Eye (tissue), 1 donor: ENCODE measurements at regions not wholly inside any gene's neighbourhood (a gene's known extent, or its start where the extent isn't known, plus 50 kb on each side); places are given as distances from the start of the nearest gene placed in this dataset.

Experiments
- DNase-seq: peaks from one replicate; pipeline ENCODE4 v3.0.0-alpha.2; 2015

DNA sequence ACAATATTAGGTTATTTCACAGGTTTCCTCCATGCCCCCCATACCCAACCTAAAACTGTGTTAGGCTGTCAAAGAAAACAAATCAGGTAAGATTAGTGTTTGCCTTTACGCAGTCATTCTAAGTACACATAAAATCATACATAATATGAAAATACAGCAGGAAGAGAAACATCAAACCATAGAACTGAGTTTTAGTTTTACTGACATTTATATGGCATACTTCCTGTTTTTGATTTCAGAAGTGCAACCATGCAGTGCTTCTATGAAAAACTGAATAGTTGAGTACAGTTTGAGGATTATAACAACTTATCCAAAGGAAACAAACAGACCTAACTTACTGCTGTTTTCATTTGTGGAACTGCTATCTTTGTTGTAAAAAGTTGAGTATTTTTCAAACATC lies 91.3 kb downstream of the KCNRG start:
- DNase-seq = no peak

DNA sequence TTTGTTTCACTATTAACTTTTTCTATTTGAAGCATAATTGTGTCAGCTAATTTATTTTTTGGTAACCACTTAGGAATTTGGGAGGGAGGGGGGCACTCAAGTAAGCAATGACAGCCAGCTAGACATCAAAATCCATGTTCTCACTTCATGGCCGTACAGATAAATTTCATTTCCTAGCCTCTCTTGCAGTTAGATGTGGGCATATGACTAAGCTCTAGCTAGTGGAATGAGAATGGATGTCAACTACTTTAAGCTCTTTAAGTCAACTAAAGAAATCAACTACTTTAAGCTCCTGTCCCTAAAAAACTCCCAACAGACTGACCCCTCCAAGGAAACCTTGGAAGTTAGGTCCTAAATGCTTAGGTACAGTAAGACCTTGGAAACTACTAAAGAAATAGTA lies 92.0 kb downstream of the KCNRG start:
- no peak for DNase-seq

DNA sequence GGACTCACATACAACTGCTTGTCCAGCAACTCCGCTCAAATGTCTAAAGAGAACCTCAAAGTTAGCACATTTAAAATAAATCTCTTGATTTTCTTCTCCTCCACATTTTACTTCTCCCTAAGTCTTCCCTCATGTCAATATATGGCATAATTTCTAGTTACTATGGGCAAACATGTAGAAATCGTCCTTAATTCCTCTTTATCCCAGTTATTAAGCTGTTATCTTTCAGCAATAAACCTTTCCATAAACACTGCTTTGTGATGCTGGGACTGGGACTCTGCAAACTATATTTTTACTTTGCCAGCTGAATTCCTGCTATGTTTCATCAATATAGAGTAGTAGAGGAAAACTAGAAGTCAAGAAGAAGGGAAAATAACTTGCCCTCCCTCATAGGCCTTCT lies 99.7 kb downstream of the KCNRG start:
- DNase-seq = no peak

DNA sequence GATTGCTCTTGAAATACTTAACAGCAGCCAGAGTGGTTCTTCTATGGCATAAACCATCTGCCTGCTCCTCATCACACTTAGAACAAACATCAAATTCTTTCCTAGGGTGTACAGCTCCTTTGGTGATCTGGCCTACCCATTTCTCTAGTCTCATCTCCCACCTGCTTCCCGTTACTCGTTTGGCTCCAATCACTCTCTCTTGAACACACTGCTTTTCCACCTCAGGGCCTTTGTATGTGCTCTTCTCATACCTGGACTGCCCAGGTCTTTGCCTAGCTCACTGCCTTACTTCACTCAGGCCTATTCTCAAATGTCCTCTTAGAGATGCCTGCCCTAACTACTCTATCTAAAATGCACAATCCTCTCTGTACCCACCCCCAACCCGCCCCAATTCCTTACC lies 100.5 kb downstream of the KCNRG start:
- no peak for DNase-seq

DNA sequence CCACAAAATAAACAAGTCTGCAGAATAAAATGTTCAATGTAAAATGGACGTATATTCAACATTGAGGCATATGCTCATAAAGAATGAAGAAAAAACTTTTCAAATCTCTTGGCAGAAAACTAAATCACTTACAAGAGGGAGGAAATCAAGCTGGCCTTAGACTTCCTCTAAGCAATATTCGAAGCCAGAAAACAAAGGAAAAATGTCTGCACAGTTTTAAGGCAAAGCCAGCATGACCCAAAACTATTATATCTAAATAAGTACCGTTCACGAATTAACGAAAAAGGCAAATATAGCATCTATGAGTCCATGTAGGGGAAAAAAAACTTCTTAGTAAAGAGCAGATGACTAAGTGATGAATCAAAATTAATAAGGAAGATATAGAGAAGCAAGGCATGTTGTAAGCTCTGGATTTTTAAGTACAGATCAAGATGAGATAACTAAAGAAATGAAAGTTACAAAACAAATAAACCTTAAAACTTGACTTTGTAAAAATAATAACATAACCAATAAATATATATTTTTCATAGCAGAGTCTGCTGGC lies 101.3 kb downstream of the KCNRG start:
- DNase-seq = no peak

DNA sequence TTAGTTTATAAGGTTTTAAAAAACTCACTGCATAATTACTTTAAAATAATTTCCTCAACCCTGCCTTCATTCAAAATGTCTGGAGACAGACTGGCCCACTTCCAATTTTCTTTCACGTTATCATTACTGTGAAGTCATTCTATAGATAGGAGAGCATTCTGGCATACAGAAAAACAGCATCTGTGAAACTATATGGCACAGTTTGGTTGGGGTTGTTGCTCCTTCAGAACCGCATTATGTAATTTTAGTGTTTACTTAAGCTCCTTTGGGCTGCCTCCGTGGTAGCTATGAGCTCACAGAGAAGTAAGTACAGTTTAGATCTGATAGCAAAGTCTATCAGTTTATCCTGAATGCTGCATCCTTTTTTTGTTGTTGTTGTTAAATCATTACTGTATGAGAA lies 104.3 kb downstream of the KCNRG start:
- DNase-seq = no peak

DNA sequence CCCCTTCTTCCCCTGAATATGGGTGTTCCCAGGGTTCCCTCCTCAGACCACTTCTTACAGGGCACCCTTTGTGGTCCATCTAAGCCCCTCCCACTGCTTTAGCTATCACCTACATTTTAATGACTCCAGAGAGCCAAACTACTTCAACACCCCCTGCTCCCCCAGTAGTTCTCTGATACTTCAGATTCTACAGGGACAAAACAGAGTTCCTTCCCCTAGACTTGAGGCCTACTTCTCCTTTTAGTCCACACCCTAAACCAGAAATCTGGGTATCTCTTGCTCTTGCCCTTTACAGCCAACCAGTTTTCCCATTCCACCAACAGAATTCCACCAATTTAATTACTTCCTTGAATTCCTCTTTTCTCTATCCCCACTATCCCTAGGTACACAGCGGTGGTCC lies 107.2 kb downstream of the KCNRG start:
- no peak for DNase-seq

DNA sequence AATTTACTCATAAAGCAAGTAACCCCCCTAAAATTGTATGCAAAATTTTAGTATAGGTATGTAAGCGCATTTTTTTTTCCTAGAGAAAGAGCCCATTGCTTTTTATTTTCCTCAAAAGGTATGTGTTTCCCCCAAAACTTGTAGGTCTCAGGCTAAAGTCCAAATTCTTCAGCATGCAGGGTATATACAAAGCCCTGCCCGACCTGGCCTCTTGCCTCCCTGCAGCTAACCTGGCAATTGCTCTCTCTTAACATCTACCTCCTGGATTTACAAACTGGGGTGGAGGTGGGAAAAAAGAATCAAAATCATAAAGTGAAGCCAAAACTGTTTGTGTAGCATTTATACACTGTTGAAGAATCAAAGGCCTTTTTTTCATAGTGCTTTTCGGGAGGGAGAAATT lies 107.8 kb downstream of the KCNRG start:
- no peak for DNase-seq

DNA sequence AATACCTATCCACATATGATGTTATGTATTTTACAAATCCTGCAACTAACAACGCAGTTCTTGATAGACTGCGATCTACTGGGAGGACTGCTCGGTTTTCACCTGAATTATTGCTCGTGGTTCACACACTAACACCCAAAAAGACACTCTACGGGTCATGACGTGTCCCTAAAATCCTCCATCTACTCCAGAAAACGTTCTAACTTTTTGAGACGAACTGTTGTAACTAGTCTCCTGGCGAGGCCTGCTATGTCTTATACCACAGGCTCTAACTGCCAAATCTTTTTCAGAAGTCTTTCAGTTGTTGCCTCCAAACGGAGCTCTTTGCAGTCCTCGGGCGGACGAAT lies 108.2 kb downstream of the KCNRG start:
- no peak for DNase-seq

DNA sequence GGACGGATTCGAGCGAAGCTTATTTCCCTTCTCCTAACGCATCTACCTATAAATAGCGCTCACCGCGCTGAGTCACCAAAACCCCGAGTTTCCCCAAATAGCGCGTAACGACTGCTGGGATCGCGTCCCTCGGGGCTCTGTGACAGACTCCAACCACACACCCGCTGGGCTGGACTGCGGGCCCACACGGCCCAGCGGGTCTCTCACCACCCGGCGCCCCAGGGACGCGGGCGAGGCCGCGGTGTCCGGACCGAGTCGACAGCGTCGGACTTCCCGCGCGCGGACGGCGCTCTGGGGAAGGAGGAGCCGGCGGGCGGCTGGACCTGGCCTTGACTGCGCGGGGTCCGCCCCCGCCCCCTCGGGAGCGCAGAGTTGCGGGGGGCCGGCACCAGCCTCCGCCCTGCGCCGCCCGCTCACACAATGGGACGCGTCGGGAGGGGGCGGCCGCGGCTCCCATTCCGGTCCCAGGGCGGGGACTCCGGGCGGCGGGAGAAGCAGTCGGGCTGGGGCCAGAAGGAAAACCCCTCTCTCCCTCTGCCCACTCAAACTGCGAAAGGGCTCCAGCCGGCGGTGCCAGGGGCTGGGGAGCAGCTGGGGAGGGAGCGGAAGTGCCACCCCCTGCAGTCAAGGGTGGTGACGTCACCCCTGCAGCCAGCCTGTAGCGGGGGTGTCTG lies 108.8 kb downstream of the KCNRG start:
- DNase-seq = peak; percentile 97

DNA sequence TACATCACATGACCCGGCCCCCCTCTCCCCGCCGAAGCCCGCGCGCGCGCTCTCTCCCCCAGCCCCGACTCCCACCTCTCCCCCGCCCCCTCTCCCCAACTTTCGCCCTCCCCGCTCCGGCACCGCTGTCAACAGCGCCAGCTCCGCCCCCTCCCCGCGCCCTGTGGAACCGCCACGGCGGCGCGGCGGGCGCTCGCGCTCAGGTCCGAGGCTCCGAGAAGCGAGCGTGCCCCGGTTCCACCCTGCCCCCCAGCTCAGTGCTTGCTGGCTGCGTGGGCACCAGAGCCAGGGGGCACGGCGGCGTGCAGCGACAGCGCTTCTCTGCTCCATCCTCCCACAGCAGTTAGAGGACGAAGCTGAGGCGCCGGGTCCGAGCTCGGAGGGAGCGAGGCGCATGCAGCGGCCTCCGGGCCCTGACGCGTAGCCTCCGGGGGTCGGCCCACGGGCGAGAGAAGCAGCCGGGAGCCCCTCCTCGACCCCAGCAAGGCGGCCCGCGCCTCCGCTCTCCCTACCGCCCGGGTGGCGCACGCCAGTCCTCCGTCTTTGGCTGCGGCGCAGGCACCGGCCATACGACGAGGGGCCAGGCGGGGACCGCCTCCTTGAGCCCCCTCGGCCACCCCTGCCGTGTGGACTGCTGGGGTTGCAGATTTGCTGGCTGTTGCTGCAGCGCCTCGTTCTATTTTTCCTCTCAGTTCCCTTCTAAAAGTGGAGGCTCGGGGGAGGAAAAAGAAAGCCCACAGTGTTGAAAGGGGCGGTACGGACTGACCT lies 109.5 kb downstream of the KCNRG start:
- peak; percentile 92 for DNase-seq

DNA sequence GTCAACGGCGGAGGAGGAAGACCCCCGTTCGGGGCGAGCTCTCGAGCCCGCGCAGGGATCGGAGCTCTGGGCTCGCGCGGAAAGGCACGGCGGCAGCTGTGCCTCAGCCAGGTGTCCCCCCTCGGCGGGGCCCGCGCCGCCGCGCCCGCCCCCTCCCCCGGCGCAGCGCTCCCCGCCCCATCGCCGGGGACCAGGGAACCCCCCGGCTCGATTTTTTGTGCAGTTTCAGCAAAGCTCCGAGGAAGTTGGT lies 110.0 kb downstream of the KCNRG start:
- DNase-seq = no peak

DNA sequence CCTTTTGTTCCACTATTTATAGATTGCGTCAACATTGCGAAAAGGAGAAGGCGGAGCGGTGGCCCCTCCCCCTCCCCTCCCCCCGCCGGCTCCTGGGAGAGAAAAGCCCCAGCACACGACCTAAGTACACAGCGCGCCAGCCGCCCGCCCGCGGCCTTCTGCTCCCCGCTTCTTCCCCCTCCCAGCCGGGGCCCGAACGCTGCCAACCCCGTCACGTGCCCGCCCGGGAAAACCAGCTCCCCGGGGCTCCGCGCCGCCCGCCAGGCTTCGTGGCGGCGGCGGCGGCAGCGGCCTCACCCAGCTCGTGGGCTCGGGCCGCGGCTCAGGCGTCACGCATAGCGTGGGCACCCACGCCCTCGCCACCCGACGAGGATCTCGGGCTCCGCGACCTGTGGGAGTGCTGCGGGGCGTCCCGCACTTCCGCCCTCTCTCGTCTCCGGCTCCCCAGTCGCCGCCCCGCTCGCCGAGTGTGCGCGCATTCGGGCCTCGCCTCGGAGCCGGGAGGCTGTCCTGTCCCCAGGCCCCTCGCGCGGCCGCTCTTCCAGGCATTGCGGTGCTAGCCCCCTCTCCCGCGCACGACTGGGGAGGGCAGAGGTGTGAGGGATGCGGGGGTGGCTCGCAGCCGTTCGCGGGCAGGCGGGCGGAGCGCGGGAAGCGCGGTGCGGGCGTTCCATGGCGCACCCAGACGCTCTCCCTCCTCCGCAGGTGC lies 110.5 kb downstream of the KCNRG start:
- peak; percentile 94 for DNase-seq

DNA sequence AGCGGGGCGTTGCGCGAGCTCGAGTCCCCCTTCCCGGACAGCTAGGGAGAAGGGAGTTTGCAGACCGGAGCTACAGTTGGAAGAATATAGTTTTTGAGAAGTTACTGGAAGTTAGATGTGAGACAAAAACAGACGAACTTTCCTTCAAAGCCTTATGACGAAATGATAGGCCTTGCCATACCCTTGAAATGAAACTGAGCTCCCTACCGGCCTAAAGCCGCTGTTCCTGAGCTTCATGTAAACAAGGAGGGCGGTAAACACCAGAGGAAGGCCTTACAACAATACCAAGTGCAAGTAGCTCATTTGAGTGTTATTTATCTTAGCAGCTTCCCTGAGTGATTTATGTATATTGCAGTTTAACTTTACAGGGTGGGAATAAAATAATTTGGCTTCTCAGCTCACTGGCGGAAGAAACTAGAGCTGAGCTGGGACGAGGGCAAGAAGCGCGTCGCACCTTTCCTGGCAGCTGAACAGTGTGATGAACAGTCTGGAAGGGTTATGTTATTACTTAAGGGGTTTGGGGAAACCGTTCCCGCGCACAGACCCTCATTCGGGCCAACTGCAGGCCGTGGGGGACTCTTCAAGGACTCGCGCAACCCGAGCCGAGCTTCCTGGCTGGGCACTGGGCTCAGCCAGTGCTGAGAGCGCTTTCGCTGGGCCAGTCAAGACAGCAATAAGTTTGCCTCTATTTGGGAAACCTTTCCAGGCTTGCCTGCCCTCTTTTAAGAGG lies 111.2 kb downstream of the KCNRG start:
- peak; percentile 84 for DNase-seq

DNA sequence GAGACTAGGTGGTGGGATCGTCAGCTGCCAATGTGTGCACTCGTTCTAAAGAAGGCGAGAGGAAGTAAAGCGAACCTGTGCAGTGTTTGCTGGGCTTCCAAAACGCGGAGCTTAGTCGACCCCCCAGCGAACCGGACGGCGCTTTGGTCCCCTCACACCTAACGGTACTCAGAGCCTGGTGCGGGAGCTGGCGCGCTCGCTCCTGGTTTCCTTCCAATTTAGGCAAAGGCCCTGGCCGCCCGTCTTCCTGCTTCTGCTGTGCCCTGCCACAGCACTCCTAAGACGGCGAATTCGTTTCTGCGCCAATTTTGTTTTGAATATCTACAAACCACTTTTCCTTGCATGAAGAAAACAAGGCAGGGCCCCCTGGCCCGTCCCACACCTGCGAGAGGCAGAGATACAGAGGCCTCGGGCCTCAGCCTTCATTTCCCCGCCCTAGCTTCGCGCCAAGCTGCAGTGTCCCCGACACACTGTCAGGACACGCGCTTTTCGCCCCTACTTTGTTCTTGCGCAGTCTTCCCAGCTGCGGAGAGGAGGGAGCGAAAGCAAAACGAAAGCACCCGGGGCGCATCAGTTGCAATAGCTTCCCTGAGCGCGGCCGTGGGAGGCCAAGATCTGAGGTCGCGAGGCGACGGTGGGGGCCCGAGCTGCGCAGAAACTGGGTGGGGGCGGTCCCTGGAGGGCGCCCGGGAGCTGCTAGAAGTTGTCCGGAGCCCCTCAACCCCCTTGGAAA lies 111.9 kb downstream of the KCNRG start:
- DNase-seq = no peak

DNA sequence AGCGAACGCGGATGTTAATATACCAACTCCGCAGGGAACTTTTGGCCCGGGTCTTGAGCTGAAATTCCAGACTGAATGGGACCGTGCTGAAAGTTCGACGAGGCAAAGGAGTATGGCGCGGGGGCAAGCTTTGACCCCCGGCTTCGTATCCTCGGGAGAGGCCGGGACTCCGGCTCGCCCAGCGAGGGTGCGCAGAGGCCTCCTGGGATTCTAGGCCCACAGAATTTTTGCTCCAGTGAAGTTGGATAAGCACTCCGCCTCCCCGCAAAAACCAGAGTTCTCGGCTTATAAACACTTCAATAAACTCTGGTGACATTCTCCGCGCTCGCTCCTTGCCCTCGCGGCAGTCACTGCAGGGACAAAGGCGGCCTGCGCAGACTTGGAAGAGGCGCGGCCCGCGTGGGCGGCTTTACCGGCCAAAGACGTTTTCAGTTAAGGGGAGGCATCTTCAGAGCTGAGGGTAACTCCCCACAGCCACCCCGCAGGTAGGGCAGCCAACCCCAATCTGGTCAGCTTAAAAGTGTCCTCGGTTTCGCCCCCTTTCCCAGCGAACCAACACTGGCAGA lies 112.6 kb downstream of the KCNRG start:
- peak; percentile 89 for DNase-seq

DNA sequence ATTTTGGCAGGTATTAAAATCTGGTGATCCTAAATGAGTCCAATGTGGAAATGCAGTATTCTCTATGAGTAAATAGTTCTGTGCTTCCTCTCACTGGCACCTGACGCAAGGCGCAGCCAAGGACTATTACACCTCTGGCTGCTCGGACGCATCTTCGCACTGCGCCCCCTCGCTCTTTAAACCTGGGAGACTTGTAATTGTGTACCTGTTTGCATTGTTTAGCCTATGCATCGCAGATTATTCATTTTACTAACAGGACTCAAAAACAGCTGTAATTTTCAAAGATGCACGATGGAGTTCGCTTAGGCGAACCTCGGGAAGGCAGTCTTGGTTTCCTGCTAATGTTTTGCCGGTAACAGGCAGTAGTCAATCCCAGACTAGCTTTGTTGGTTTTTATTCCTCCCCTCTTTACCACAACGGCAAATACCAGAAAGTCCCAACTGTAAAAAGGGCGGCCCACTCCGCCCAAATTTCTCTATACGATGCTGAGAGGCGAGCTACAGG lies 113.2 kb downstream of the KCNRG start:
- no peak for DNase-seq

DNA sequence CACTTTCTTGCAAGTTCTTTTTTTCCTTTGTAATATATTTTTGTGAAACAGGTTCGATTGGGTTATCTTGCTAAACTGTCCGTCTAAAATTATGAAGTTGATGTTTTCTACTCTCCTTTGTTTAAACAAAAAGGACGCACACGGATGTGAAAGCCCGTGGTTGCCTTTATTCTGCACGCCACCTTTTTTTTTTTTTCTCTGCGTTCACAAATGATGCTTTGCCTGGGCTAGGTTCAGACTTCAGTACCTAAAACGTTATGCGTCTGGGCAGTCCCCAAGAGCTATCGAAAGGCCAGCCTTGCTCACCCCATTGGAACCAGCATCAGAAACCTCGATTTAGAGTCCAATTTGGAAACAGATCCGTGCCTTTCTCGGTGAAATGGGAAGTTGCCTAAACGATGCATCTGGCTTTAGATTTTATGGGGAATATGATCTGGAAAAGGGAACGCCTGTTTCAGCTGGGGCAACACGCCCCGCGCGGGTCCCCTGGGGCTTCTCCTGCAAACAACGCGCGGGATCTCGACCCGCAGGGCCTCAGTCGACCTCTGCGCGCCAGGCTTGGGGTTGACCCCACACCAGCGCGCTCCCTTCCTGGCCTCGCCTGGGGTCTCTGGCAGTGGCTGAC lies 113.9 kb downstream of the KCNRG start:
- DNase-seq = peak; percentile 80

DNA sequence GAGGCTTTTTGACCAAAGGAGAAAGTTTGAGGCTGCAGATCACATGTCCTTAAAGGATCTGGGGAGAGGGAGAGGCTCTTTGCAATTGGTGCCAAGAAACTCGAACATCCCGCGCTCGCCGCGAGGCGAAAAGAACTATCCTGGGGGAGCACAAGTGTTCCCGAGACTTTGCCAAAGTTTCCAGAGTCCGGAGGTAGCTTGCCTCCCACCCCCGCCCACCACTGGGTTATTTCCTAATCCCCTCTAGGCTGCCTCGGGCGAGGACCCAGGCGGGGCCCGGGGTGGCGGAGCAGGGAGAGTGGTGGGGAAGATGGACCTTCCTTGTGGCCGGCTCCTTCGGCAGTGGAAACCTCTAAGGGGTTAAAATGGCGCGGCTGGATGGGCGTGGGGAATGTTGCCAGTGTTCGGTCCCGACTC lies 114.5 kb downstream of the KCNRG start:
- DNase-seq = peak; percentile 77

DNA sequence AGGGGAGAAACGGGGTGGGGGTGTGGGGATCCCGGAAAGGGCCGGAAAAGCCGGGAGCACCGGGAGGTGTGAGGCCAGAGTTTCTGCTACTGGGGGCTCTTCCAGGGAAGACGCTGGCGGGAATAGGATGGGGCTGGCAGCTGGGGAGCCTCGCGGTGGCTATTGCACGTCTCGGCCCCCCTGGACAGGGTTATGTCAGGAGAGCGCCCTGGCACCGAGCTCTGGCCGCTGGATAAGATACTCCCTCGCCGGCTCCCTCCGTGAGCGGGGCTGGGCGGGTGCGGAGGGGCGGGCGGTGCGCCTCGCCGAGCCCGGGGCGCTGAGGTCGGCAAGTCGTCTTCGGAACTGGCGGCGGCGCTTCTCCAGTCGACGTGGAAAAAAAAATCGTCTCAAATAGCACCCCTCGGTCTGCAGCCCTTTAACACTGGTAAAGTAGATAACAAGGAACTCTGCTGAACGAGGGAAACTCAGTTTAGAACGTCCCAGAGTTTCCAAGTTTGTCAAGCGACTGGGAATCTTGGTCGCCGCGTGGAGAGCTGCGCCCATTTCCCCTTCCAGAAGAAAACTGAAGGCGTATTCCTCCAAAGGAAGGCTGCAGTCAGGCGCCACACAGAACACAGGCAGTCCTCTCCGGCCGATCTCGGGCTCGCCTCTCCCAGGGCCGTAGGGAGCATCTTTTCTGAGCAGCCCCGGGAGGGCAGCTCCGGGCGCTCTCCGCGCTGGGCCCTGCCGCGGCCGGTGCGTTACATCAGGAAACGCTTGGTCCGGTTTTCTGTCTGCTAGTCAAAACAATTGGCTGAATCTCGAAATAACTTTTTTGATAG lies 115.1 kb downstream of the KCNRG start:
- DNase-seq = no peak
